GM12872 (cell line): ENCODE measurements at regions not wholly inside any gene's neighbourhood (a gene's known extent, or its start where the extent isn't known, plus 50 kb on each side); places are given as distances from the start of the nearest gene placed in this dataset.

Experiments
- TF ChIP-seq, protein P1 (sequence below): IDR thresholded peaks from 3 replicates; pipeline ENCODE4 v1.5.1; 2011; ENCODE audit warnings: low read depth, mild to moderate bottlenecking, low read length, moderate library complexity; ENCODE audit not compliant: insufficient read depth

DNA sequence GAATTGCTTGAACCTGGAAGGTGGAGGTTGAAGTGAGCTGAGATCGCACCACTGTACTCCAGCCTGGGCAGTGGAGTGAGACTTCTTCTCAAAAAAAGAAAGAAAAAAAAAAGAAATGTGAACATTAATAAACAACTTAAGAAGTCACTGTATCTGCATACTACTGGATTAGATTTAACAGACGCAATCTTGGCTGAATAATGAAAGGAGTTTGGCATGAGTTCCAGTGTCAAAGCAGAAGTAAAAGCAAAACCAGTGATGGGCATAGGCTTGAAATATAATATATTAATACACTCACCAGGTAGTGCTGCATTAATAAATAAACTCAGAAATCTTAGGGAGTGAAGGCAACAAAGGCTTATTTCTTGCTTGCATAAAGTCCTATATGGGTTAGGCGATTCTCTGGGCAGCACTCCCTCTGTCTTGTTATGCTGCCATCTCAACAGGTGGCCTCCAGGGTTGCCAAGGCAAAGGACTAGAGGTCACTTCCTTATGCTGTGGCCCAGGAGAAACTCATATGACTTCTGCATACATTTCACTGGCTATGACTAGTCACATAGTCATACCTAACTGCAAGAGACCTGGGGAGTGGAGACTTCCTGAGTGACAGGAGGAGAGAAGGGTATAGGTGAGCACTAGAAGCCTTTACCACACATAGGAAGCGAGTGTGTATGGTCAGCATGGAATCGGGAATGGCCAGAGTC, 296.2 kb upstream of the SPRED2 start:
- TF ChIP-seq, protein P1, sequence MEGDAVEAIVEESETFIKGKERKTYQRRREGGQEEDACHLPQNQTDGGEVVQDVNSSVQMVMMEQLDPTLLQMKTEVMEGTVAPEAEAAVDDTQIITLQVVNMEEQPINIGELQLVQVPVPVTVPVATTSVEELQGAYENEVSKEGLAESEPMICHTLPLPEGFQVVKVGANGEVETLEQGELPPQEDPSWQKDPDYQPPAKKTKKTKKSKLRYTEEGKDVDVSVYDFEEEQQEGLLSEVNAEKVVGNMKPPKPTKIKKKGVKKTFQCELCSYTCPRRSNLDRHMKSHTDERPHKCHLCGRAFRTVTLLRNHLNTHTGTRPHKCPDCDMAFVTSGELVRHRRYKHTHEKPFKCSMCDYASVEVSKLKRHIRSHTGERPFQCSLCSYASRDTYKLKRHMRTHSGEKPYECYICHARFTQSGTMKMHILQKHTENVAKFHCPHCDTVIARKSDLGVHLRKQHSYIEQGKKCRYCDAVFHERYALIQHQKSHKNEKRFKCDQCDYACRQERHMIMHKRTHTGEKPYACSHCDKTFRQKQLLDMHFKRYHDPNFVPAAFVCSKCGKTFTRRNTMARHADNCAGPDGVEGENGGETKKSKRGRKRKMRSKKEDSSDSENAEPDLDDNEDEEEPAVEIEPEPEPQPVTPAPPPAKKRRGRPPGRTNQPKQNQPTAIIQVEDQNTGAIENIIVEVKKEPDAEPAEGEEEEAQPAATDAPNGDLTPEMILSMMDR, result no peak

DNA sequence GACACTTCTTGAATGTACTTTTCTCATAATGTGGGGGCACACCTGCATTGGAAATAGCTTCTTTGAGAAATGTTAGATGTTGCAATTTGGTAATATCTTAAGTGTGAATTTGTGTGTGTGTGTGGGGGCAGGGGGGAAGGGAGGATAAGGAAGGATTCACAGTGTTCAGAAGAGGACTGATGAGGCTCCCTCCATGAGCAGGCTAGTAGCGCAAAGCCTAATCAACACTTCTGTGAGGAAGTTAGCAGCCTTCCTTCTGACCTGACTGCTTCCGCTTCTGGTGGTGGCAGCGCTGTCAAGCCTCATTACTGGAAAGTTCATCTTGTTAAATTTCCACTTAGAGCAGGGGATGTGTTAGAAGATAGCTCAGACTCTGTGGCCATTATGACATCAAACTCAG, 295.4 kb upstream of the SPRED2 start:
- TF ChIP-seq, protein P1, result no peak

DNA sequence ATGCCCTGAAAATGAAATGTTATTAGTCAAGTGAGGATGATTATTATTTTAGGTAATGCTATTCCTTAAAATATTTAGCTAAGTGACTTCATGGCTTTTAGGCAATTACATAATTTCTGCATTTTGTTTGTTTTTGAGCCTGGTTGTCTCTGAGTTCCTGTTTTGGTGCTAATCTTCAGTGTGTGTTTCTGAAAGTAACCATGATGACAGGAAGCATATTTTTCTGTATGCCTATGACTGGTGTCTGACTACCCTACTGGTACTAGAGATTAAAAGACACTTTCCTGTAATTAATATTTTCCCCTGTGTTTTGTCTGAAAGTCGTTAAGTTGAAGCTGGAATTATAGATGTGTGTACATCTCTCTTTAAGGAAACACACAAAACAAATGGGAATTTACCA, 295.0 kb upstream of the SPRED2 start:
- TF ChIP-seq, protein P1, result no peak

DNA sequence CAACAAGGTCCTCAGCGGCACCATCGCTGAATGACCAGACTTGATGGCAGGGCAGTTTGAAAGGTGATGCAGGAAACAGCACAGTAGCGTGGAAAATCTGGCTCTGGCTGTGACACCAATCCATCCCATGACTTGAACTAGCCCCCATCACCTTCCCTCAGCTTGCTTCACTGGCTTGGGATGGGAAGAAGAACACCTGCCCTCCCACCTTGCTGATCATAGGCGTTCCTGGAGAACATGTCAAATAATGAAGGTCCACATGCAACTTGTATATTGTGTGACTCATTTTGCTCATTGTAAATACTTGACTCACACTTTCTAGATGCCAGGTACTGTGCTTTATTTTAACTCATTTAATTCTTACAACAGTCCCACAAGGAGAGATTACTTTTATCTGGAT, 292.4 kb upstream of the SPRED2 start:
- TF ChIP-seq, protein P1, result no peak

DNA sequence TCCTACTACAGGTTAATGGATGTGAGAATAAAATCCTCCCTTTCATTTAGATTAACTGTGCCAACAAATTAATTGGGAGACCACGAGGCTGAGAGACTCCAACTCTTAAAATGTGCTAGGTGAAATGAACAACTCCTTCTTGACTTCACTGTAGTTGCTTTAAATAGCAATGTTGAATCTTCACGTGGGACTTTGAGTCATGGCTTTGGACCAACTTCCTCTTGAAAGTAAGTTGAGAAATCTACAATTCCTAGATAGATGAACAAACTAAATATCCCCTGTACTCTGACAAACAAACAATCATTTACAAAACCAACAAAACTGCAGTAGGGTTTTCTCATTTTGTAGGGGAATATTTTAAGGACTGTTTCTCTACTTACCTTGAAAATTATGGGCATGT, 291.9 kb upstream of the SPRED2 start:
- TF ChIP-seq, protein P1, result no peak

DNA sequence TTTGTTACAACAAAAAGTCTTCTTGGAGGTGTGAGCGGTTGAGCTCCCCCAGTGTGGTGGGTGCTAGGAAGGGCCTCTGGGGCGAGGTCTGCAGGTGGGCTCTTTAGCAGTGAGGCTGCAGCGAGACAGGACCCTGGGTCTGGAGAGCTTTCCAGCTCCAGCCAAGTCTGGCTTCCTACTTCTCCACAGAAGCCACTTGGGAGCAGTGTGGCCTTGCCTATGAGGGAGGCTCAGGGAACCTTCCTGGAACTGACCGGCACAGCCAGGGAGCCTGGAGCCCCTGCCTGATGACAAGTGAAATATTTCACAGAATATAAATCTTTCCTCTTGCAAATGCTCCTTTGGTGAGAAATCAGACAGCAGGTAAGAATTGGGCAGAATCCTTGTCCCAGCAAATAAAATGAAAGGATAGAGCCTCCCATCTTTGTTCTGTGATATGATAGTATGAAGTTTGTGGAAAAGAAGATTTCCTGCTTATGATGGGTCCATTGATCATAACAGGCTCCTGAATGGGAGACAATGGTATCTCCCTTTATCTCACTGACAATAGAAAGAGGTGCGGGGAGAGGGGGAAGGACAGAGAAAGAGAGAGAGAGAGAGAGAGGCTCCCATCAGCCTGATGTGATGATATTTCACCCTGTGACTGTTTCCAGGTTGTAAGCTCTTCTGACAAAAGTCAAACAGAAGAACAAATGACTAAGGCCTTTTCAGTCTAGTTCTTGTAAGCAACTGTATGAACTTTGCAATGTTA, 289.8 kb upstream of the SPRED2 start:
- TF ChIP-seq, protein P1, result no peak

DNA sequence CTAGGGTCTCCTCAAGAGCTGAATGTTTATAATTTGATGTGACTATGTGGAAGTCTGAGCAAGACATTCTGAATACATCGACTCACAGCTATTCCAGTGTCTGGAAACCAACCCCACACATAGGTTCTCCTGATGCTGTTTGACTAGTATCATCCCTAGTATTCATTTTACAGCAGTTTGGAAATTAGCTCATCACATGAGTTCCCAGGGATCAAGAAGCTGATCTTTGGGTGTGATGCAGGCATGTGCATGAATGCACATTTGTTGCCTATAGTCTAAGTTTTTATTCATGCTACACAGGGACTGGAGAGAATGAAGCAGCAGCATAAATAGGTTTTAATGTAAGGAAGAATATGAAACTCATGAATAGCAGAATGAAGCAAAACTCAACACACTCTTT, 284.3 kb upstream of the SPRED2 start:
- TF ChIP-seq, protein P1, result no peak
